Activated T-helper 17 cell treated with anti-CD3 and anti-CD28 coated beads, Interleukin-2, amount 50 U/mL, for 72 hours (primary cell): ENCODE measurements at regions not wholly inside any gene's neighbourhood (a gene's known extent, or its start where the extent isn't known, plus 50 kb on each side); places are given as distances from the start of the nearest gene placed in this dataset.
"Not testable (repeated sequence)": the region's sequence is repeated elsewhere in the genome, so short reads cannot be mapped to it uniquely, and the experiment has no call there.

ENCODE experiments used
- ATAC-seq: fragments of 150-1000 bp; cut with Tn5 transposase; replicated peaks from 2 replicates; pipeline ENCODE4 v1.10.0; 2021; ENCODE audit warnings: mild to moderate bottlenecking, moderate library complexity
- H3K27ac Mint-ChIP-seq: one replicate; pipeline ENCODE4 v1.8.0; 2022; ENCODE audit warnings: mixed read lengths
- H3K27me3 Mint-ChIP-seq: one replicate; pipeline ENCODE4 v1.8.0; 2022; ENCODE audit warnings: mixed read lengths
- H3K36me3 Mint-ChIP-seq: one replicate; pipeline ENCODE4 v1.8.0; 2022; ENCODE audit warnings: low read depth, mild to moderate bottlenecking, mixed read lengths
- H3K4me1 Mint-ChIP-seq: one replicate; pipeline ENCODE4 v1.8.0; 2022; ENCODE audit warnings: mixed read lengths
- H3K4me3 Mint-ChIP-seq: one replicate; pipeline ENCODE4 v1.8.0; 2022; ENCODE audit warnings: mild to moderate bottlenecking, mixed read lengths
- H3K9me3 Mint-ChIP-seq: one replicate; pipeline ENCODE4 v1.8.0; 2022; ENCODE audit warnings: mixed read lengths

- H3K27me3 Mint-ChIP-seq: peaks cover 32% of the 10 kb centered on the region
- no peak overlapping the region for H3K4me3 Mint-ChIP-seq
- H3K4me1 Mint-ChIP-seq: peaks cover 5% of the 10 kb centered on the region
Observed at GRCh38 chr3:184488577-184488976, 73.0 kb upstream of the EPHB3 start.

DNA sequence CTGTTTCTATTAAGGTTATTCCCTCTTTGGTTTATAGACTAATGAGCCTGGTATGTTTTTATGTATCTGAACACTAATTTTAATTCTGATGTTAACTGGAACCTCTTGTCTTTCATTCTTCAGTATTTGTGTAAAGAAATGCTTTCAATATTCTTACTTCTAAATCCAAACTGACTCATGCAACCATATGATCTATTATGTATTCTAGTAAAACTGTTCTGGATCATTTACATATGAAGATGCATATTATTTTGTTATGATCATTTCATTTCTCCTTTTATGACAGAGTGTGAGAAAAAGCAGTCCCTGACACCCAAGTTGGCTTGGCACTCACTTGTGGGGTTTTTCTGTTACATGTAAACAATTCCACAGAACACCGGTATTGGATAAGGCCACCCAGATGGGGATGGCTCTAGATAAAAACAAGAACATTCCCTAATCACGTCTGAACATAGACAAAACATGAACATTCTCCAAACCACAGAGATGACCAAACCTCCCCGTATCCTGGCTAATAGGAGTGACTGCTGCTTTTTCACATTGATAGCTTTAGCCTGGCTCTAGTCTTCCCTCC is 72.2 kb upstream of the EPHB3 start:
- Mint-ChIP-seq H3K9me3 (no peaks in the 10 kb centered on the region), H3K27me3 (peaks cover 40% of the 10 kb centered on the region), H3K36me3 (no peaks in the 10 kb centered on the region), H3K27ac (no peak overlapping the region), H3K4me3 (no peak overlapping the region), H3K4me1 (peaks cover 8% of the 10 kb centered on the region)
- no peak for ATAC-seq

More at GRCh38 chr3:184488577-184488976, 73.0 kb upstream of the EPHB3 start:
- H3K9me3 Mint-ChIP-seq: no peaks in the 10 kb centered on the region
- no peaks in the 10 kb centered on the region for H3K36me3 Mint-ChIP-seq
- no peak overlapping the region for H3K27ac Mint-ChIP-seq
- ATAC-seq: no peak

DNA sequence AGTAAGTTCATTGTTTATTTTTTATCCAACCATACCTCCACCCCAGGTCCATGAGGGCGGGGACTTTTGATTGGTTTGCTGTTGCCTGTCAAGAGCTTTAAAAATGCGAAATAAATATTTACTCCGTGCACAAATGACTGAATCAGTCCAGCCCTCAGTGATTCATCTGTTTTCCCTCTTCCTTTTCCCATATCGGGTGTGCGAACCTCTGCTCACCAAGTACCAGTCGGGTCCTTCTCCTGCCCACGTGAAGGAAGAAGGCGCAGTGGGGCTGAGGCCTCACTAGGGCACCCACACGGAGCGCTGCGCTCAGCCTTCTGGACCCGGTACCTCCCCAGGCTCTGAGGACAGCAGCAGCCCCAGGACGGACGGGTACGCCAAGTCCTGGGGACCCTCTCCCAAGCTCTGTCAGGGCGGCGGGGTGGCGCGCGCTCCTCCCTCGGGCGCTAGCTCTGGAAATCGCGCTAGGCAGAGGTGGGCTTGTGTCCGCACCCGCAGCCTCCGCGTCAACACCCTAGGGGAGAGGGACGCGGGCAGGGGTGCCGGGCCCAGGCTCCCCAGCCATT is 70.5 kb upstream of the EPHB3 start:
- H3K4me3 Mint-ChIP-seq: no peak overlapping the region
- H3K27ac Mint-ChIP-seq: no peak overlapping the region
- no peaks in the 10 kb centered on the region for H3K9me3 Mint-ChIP-seq
- no peak for ATAC-seq
- H3K4me1 Mint-ChIP-seq: peaks cover 8% of the 10 kb centered on the region
- H3K27me3 Mint-ChIP-seq: peaks cover 44% of the 10 kb centered on the region
- H3K36me3 Mint-ChIP-seq: no peaks in the 10 kb centered on the region

DNA sequence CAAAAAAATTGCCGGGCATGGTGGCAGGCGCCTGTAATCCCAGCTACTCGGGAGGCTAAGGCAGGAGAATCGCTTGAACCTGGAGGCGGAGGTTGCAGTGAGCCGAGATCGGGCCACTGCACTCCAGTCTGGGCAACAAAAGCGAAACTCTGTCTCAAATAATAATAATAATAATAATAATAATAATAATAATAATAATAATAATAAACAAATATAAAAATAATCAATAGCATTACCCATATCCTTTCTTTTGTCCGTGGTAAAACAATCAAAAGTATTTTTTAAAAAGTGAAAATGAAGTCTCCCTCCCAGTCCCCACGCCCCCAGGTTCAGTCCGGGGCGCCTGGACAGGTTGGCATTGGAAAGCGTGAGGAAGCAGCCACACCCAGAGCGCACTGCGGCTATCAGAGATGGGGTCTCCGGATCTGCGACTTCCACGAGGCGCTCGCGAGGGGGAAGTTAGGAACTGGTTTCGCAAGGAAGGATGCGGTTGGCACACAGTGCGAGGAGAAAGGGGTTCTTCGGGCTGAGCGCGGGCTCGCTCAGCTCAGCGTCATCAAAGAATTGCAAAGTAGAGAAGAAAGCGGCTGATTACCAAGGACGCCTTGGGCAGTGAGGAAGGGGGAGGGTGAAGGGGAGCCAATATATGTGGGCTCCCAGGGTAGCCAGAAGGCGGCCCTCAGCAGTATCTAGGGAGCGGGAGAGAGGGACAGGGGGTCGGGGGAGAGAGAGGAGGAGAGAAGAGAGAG is 69.5 kb upstream of the EPHB3 start:
- no peak overlapping the region for H3K4me3 Mint-ChIP-seq
- no peak for ATAC-seq
- no peaks in the 10 kb centered on the region for H3K9me3 Mint-ChIP-seq
- H3K27ac Mint-ChIP-seq: no peak overlapping the region
- no peaks in the 10 kb centered on the region for H3K36me3 Mint-ChIP-seq
- peaks cover 8% of the 10 kb centered on the region for H3K4me1 Mint-ChIP-seq
- peaks cover 50% of the 10 kb centered on the region for H3K27me3 Mint-ChIP-seq

DNA sequence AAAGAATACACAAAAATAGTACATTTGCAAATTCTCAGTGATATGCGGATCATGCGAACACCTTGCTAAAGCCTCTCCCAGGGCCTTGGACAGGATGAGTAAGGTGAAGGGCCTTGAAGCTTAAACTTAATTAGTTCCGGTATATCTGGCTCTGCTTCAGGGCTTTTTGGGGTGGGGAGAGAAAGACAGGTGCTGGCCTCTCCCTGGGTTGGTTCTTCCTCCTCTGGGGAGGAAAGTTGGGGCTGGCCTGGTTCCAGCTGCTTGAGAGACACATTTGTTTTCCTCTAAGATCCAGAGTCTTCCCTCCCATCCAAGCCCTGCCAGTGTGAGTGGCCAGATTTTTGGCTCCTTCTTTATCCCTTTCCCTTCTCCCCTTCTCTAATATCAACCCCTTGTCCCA is 64.7 kb upstream of the EPHB3 start:
- Mint-ChIP-seq H3K36me3 (no peaks in the 10 kb centered on the region), H3K4me3 (no peak overlapping the region), H3K4me1 (peaks cover 8% of the 10 kb centered on the region), H3K27me3 (peaks cover 55% of the 10 kb centered on the region), H3K27ac (no peak overlapping the region), H3K9me3 (no peaks in the 10 kb centered on the region)
- ATAC-seq: no peak

- no peak for ATAC-seq
Observed at GRCh38 chr3:184497804-184498203, 63.8 kb upstream of the EPHB3 start.

GRCh38 chr3:184498986-184499606 is 62.5 kb upstream of the EPHB3 start:
- Mint-ChIP-seq H3K27me3 (peaks cover 43% of the 10 kb centered on the region), H3K36me3 (no peaks in the 10 kb centered on the region), H3K27ac (no peak overlapping the region), H3K9me3 (peaks cover 4% of the 10 kb centered on the region), H3K4me1 (no peaks in the 10 kb centered on the region), H3K4me3 (no peak overlapping the region)
- no peak for ATAC-seq

More at GRCh38 chr3:184497804-184498203, 63.8 kb upstream of the EPHB3 start:
- H3K4me1 Mint-ChIP-seq: peaks cover 3% of the 10 kb centered on the region
- no peak overlapping the region for H3K27ac Mint-ChIP-seq
- no peak overlapping the region for H3K4me3 Mint-ChIP-seq
- H3K36me3 Mint-ChIP-seq: no peaks in the 10 kb centered on the region
- peaks cover 4% of the 10 kb centered on the region for H3K9me3 Mint-ChIP-seq
- peaks cover 55% of the 10 kb centered on the region for H3K27me3 Mint-ChIP-seq

- no peak for ATAC-seq
- Mint-ChIP-seq H3K36me3 (no peaks in the 10 kb centered on the region), H3K4me1 (no peaks in the 10 kb centered on the region), H3K4me3 (no peak overlapping the region), H3K27ac (no peak overlapping the region), H3K27me3 (peaks cover 41% of the 10 kb centered on the region), H3K9me3 (peaks cover 4% of the 10 kb centered on the region)
Observed at GRCh38 chr3:184500344-184500923, 61.2 kb upstream of the EPHB3 start.

- Mint-ChIP-seq H3K27ac (no peak overlapping the region), H3K4me1 (no peaks in the 10 kb centered on the region), H3K36me3 (no peaks in the 10 kb centered on the region), H3K4me3 (no peak overlapping the region), H3K9me3 (peaks cover 4% of the 10 kb centered on the region), H3K27me3 (peaks cover 47% of the 10 kb centered on the region)
- no peak for ATAC-seq
Observed at GRCh38 chr3:184502123-184502667, 59.4 kb upstream of the EPHB3 start.

DNA sequence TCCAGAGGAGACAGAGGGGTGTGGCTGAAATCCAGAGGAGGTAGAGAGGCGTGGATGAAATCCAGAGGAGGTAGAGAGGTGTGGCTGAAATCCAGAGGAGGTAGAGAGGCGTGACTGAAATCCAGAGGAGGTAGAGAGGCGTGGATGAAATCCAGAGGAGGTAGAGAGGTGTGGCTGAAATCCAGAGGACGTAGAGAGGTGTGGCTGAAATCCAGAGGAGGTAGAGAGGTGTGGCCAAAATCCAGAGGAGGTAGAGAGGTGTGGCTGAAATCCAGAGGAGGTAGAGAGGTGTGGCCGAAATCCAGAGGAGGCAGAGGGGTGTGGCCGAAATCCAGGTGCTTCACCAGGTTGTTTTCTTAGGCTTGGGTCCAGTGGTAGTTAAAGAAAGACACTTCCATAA is 58.7 kb upstream of the EPHB3 start:
- H3K4me3 Mint-ChIP-seq, ATAC-seq, H3K4me1 Mint-ChIP-seq, H3K27ac Mint-ChIP-seq, H3K36me3 Mint-ChIP-seq, H3K9me3 Mint-ChIP-seq: not testable (repeated sequence)
- H3K27me3 Mint-ChIP-seq: peaks cover 44% of the 10 kb centered on the region

GRCh38 chr3:184503647-184504046 is 57.9 kb upstream of the EPHB3 start:
- Mint-ChIP-seq H3K36me3 (no peaks in the 10 kb centered on the region), H3K4me3 (no peak overlapping the region), H3K4me1 (no peaks in the 10 kb centered on the region), H3K27me3 (peaks cover 36% of the 10 kb centered on the region), H3K9me3 (peaks cover 4% of the 10 kb centered on the region), H3K27ac (no peak overlapping the region)
- no peak for ATAC-seq

GRCh38 chr3:184505076-184505878 is 56.3 kb upstream of the EPHB3 start:
- Mint-ChIP-seq H3K4me1 (no peaks in the 10 kb centered on the region), H3K9me3 (peaks cover 4% of the 10 kb centered on the region)

GRCh38 chr3:184506561-184506991 is 55.0 kb upstream of the EPHB3 start:
- no peak overlapping the region for H3K4me3 Mint-ChIP-seq
- ATAC-seq: no peak
- H3K4me1 Mint-ChIP-seq: no peaks in the 10 kb centered on the region
- no peaks in the 10 kb centered on the region for H3K36me3 Mint-ChIP-seq
- no peak overlapping the region for H3K27ac Mint-ChIP-seq
- H3K9me3 Mint-ChIP-seq: peaks cover 4% of the 10 kb centered on the region
- peaks cover 35% of the 10 kb centered on the region for H3K27me3 Mint-ChIP-seq

More at GRCh38 chr3:184505076-184505878, 56.3 kb upstream of the EPHB3 start:
- Mint-ChIP-seq H3K4me3 (no peak overlapping the region), H3K36me3 (no peaks in the 10 kb centered on the region), H3K27ac (no peak overlapping the region), H3K27me3 (peaks cover 34% of the 10 kb centered on the region)
- ATAC-seq: no peak

DNA sequence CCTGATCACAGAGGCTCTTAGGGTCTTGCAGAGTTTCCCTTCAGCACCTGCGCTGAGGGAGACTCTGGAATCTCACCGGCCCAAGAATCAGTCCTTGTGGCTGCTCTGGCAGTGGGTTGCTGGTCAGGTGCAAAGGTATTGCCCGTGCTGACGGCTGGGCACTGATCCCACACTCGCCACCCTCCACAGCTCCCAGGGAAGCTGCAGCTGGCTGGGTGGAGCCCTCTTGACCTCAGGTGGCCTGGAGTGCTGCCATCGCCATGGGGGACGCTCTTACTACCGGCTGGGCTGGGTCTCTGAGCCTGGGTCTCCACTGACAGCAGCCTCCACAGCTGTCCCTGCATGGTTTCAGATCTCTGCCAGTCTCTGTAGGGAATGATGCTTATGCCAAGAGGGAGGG is 52.6 kb upstream of the EPHB3 start:
- Mint-ChIP-seq H3K27me3 (peaks cover 45% of the 10 kb centered on the region), H3K27ac (no peak overlapping the region), H3K4me3 (no peak overlapping the region), H3K4me1 (no peaks in the 10 kb centered on the region), H3K36me3 (no peaks in the 10 kb centered on the region), H3K9me3 (no peaks in the 10 kb centered on the region)
- ATAC-seq: no peak
